IPS-NIHi11 (cell line): ENCODE measurements at regions not wholly inside any gene's neighbourhood (a gene's known extent, or its start where the extent isn't known, plus 50 kb on each side); places are given as distances from the start of the nearest gene placed in this dataset.

Experiments used
- DNase-seq: peaks from one replicate; pipeline ENCODE4 v3.0.0; 2012; ENCODE audit warnings: mixed read lengths, low spot score

GRCh38 chr10:61356354-61356753 lies 96.8 kb downstream of the TMEM26 start:
- no peak for DNase-seq

DNA sequence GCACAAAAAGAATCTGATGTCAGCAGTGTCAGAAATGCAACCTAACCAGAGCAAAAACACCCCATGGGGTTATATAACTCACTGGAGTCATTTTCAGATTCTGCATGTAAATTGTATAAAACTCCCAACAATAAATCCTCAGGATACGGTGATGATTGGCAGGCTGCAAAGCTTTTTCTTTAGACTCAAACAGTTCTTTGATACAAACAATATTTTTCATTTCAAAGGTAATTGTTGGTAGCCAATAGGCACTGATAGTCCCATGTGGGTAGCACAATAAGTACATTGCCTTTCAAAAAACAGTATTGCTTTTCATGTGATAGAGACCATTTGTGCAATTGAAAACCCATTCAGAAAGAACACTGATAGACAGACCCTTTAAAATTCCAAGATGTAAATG lies 98.0 kb downstream of the TMEM26 start:
- DNase-seq: no peak

DNA sequence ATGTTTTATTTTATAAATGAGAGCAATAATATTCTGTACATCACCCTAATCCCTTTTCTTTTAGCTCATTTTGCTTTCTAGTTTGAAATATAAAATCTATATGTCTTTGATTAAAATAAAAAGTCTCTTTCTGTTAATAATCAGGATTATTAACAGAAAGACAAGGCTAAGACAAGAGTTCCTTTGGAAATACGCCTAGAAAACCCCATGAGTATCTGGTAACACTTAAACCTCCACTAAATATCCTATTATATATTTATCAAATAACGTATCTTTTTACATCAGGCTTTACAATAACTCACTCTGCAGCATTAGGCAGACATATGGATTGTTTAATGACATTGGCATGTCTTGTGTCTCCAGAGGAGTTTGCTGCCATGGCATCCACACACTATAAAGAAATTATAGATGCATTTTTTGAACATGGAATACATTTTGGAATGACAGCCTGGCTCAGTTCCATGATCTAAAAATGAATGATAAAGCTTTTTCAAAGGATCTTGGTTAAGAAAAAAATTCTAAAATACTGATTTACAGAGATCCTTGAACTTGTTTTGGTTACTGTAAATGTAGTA lies 98.7 kb downstream of the TMEM26 start:
- DNase-seq: no peak

GRCh38 chr10:61350794-61351193 lies 102.4 kb downstream of the TMEM26 start:
- DNase-seq: no peak

GRCh38 chr10:61350068-61350467 lies 103.1 kb downstream of the TMEM26 start:
- no peak for DNase-seq

GRCh38 chr10:61346796-61347413 lies 106.3 kb downstream of the TMEM26 start:
- DNase-seq: no peak

DNA sequence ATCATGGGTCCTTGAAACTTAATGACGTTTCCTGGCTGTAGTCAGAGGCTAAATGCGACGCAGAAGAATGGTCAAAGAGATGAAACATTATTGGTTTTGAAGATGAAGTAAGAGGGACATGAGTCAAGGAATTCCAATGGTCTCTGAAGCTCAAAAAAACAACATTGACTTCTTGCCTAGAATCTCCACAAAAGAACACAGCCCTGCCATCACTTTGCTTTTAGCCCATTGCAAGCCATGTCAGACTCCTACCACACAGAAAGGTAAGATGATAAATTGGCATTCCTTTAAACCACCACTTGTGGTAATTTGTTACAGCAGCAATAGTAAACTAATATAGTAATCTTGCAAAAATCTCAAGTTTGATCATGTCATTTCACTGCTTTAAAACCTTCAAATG lies 109.4 kb downstream of the TMEM26 start:
- no peak for DNase-seq

- DNase-seq: no peak
Observed at GRCh38 chr10:61342858-61343572, 110.2 kb downstream of the TMEM26 start.

GRCh38 chr10:61341008-61341407 lies 112.2 kb downstream of the TMEM26 start:
- no peak for DNase-seq

GRCh38 chr10:61338146-61338545 lies 115.0 kb downstream of the TMEM26 start:
- DNase-seq: no peak

- DNase-seq: no peak
Observed at GRCh38 chr10:61337741-61338140, 115.4 kb downstream of the TMEM26 start.

DNA sequence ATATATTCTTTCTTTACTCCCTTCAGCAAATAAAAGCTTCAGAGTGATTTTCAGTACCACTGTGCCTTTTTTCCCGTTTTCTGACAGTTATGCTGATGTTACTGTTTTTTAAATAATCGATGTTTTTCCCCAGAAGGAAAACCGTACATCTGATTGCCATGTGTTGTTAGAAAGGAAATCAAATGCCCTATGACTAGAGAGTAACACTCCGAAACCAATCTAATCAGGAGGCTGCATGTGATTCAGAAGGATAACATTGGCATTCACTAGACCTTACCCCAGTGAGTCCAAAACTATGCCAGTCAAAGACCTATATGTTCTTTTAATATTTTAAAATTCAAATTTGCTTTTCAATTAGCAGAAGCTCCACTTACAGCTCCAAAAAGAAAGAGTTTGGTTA lies 116.3 kb downstream of the TMEM26 start:
- DNase-seq: no peak

- DNase-seq: no peak
Observed at GRCh38 chr10:61335359-61335758, 117.8 kb downstream of the TMEM26 start.

- DNase-seq: no peak
Observed at GRCh38 chr10:61332581-61332980, 120.6 kb downstream of the TMEM26 start.

- DNase-seq: no peak
Observed at GRCh38 chr10:61330669-61331068, 122.5 kb downstream of the TMEM26 start.

DNA sequence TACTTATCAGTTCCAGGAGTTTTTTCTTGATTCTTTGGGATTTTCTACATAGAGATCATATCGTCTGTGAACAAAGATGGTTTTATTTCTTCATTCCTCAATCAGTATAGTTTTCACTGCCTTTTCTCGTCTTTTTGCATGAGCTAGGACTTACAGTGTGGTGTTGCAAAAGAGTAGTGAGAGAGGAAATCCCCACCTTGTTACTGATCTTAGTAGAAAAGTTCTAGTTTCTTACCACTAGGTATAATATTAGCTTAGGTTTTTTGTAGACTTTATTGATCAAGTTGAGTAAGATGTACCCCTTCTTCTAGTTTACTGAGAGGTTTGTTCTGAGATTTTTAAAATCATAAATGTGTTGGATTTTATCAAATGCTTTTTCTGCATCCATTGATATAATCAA lies 123.3 kb downstream of the TMEM26 start:
- no peak for DNase-seq

DNA sequence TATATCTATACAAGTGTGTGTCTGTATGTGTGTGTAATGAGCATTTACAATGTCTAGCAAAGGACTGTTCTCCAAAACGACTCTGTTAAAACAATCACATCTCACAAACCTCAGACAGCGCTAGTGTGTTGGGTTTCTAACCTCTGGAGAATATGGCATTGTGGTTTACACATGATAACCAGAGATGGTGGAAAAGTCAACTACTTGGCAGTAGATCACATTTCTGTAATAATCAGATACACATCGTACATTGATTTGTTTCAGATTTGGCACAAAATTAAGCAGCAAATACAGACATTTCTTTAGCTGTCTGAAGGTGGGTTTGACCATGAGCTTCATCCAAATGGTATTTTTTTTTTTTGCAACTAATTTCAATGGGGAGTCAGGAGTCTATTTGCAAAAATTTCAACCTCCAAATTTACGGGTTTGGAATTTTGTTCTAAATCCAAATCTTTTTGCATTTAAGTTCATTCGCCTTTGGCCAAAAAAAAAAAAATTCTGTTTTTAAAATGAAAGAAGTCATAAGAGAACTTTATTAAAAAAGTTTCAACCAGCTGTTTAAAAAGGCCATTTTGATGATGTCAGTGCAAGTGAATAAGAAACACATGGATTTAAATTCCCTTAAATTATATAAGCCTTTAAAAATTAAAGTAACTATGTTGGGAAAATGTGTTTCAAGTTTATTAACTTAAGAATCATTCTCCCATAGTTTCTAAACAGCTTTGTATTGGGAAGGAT lies 127.8 kb downstream of the TMEM26 start:
- no peak for DNase-seq

DNA sequence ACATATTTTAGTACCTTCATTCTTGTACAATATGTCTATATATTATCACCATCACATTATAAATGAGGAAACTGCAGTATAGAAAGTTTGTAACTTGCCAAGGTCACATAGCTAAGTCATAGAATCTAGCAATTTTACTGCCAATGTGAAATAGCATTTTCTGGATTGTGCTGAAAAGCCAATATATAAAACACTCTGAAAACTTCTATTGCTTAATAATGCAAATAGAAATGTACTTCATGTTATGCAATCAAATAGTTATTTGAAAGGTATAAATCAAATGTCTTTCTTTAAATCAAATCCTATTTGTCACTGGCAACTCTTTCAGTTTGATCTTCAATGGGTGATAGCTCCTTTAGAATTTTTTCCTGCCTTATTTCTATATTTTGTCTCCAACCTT lies 129.5 kb downstream of the TMEM26 start:
- no peak for DNase-seq

- no peak for DNase-seq
Observed at GRCh38 chr10:61321041-61321857, 131.9 kb downstream of the TMEM26 start.

DNA sequence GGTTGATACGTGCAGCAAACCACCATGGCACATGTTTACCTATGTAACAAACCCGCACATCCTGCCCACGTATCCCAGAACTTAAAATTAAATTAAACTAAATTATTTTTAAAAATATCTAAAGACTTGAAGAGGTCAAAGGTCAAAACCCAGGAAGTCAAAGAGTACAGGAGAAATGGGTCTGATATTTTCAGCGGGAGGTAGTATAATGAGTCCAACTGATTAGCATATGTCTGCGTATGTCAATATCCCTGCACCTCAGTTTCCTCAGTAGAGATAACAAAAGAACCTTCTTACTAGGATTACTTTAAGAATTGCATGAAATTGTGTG lies 133.0 kb downstream of the TMEM26 start:
- DNase-seq: no peak

DNA sequence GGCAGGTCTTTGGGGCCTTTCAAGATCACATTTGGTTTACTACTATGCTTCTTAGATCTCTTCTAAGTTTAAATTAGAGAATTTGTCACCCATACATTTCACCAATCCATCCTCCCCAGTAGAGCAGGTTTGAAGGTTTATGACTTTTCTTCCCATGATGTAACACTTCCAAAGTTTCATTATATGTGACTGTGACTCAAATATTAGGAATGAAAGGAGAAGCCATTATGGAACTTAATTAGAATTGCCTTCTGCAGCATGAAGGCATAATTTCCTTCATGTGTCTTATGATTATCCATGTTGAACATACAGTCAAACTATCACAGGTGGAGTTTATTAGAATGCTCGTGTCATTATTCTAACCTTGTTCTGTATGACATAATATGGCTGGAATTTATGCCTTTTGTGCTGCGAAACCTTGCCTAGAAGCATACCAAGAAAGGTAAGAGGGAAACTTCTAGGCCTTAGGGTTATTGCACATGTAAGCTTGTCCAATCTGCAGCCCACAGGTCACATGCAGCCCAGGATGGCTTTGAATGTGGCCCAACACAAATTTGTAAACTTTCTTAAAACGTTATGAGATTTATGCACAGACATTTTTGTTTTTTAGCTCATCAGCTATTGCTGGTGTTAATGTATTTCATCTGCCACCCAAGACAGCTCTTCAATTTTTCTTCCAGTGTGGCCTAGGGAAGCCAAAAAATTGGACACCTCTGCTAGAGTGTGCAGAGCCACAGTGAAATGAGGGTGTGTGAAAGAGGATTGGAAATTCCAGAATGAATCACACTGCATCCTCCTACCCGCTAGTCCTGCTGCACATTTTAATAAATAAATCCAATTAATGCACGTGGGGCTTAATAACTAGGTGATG lies 133.6 kb downstream of the TMEM26 start:
- DNase-seq: no peak
